ENCODE measurements at regions not wholly inside any gene's neighbourhood (a gene's known extent, or its start where the extent isn't known, plus 50 kb on each side); places are given as distances from the start of the nearest gene placed in this dataset.

- TF ChIP-seq JUND (IDR thresholded peaks at IDR 0.05; ENCODE audit: low read length) (no peak), MAFK (IDR thresholded peaks at IDR 0.05; ENCODE audit: low read depth, low read length) (no peak), TBP (IDR thresholded peaks at IDR 0.05; ENCODE audit: low read depth, low read length) (no peak), SP1 (IDR thresholded peaks at IDR 0.05; ENCODE audit: low read depth, low read length) (no peak), BRCA1 (IDR thresholded peaks at IDR 0.05; ENCODE audit: low read depth, low read length) (no peak), TCF12 (IDR thresholded peaks at IDR 0.05; ENCODE audit: low read depth, low read length) (no peak)
Measured at GRCh38 chr5:102613661-102614060, 114.9 kb upstream of the SLCO6A1 start (continued).
